Bronchial epithelial cell (primary cell): ENCODE measurements at regions not wholly inside any gene's neighbourhood (a gene's known extent, or its start where the extent isn't known, plus 50 kb on each side); places are given as distances from the start of the nearest gene placed in this dataset.
A peak's percentile ranks its signal among the peaks of the same experiment; 100 is the strongest.
"Not testable (repeated sequence)": the region's sequence is repeated elsewhere in the genome, so short reads cannot be mapped to it uniquely, and the experiment has no call there.

Source experiments
- DNase-seq: peaks from one replicate; pipeline ENCODE4 v3.0.0-alpha.2; 2010; ENCODE audit warnings: low read depth
- FAIRE-seq: peaks from 2 replicates; lab custom pipeline; 2011; peaks lifted over from hg19 to GRCh38; lab: Jason Lieb, UNC
- H3K27me3 ChIP-seq: 2 replicates; pipeline ENCODE4 v1.5.1; 2011; ENCODE audit warnings: low read length; ENCODE audit not compliant: control insufficient read depth, insufficient read depth
- H3K36me3 ChIP-seq: 2 replicates; pipeline ENCODE4 v1.5.1; 2011; ENCODE audit warnings: low read length; ENCODE audit not compliant: control insufficient read depth, insufficient read depth
- H3K4me3 ChIP-seq: 2 replicates; pipeline ENCODE4 v1.5.1; 2011; ENCODE audit warnings: mild to moderate bottlenecking, low read depth, low read length, control low read depth
- CTCF ChIP-seq: IDR thresholded peaks from 2 replicates; pipeline ENCODE4 v1.5.1; 2011; ENCODE audit warnings: mild to moderate bottlenecking, moderate library complexity, low read length, control low read depth, inconsistent platforms; ENCODE audit not compliant: insufficient read depth, severe bottlenecking

GRCh38 chr1:79252598-79252997, 246.1 kb upstream of the ADGRL4 start:
- no peak for DNase-seq
- FAIRE-seq, result no peak
- no peak overlapping the region for H3K4me3 ChIP-seq
- no peak for TF ChIP-seq CTCF
- H3K27me3 ChIP-seq, result no peaks in the 10 kb centered on the region
- H3K36me3 ChIP-seq, result no peaks in the 10 kb centered on the region

GRCh38 chr1:79239840-79240239, 233.3 kb upstream of the ADGRL4 start:
- Histone ChIP-seq H3K4me3 (no peak overlapping the region), H3K36me3 (no peaks in the 10 kb centered on the region), H3K27me3 (no peaks in the 10 kb centered on the region)
- FAIRE-seq (no peak), DNase-seq (no peak)
- no peak for TF ChIP-seq CTCF

DNA sequence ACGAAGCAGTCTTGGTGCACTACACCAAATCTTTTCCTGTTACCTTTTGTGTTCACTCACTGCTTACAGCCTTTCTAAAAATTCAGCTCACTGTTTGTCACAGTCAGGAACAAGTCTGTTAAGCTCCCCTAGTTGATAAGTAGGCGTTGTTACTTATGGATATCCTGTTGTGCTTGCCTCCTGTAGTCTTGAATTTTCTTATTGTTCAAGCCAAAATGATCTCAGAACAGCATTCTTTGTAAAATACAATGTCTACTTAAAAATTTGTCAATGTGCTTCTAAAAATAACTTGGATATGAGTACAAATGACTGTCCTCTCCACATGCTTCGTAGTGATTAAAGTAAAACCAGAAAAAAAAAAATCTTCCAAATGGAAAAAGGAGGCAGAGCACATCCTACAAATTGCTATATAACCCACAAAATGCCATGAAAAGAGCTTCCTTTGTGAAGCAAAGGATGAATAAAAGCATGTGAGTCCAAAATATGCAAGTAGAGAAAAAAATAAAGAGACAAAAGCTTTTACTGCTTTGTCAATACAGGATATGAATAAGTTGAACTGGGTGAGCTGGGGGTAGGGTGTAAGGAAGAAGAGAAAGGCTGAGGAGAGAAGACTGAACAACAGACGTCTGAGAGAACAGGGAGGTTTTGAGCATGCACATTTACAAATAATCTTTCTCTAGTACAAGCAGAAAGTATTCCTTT, 228.9 kb upstream of the ADGRL4 start:
- FAIRE-seq (no peak), DNase-seq (no peak)
- H3K36me3 ChIP-seq, result no peaks in the 10 kb centered on the region
- TF ChIP-seq CTCF, result no peak
- H3K27me3 ChIP-seq, result no peaks in the 10 kb centered on the region
- no peak overlapping the region for H3K4me3 ChIP-seq

- H3K4me3 ChIP-seq, result no peak overlapping the region
- TF ChIP-seq CTCF, result no peak
- no peak for DNase-seq
- no peak for FAIRE-seq
- H3K27me3 ChIP-seq, result no peaks in the 10 kb centered on the region
- H3K36me3 ChIP-seq, result no peaks in the 10 kb centered on the region
Measured at GRCh38 chr1:79232818-79233217, 226.3 kb upstream of the ADGRL4 start.

DNA sequence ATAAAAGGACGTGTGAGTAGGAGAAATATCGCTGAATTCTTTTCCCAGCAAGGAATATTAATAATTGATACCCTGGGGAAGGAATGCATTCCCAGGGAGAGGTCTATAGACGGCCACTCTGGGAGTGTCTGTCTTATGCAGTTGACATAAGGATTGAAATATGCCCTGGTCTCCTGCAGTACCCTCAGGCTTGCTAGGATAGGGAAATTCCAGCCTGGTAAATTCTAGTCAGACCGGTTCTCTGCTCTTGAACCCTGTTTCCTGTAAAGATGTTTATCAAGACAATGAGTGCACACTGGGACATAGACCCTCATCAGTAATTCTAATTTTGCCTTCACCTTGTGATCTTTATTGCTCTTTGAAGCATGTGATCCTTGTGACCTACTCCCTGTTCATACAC, 224.2 kb upstream of the ADGRL4 start:
- FAIRE-seq, H3K27me3 ChIP-seq: not testable (repeated sequence)
- peak; percentile 25 for DNase-seq

DNA sequence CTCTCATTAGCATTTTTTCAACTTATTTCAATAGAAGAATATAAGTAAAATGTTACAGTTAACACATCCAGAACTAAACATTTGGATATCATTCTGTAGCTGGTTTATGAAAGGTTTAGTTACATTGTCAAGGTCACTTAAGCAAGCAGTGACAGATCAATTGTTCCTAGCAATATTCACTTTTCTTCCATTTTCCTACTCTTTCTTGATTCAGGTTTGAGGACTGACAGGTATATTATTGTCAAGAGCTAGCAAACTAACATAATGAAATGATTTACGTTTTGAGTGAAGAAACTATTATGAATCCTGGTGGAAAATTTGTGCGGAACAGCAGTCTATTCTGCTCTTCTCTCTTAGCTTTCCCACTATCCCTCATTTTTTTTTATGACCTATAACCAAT, 220.4 kb upstream of the ADGRL4 start:
- no peak for FAIRE-seq
- Histone ChIP-seq H3K27me3 (no peaks in the 10 kb centered on the region), H3K4me3 (no peak overlapping the region), H3K36me3 (no peaks in the 10 kb centered on the region)
- TF ChIP-seq CTCF, result no peak
- DNase-seq, result no peak

More for the DNA sequence above, 224.2 kb upstream of the ADGRL4 start:
- not testable (repeated sequence) for H3K36me3 ChIP-seq, H3K4me3 ChIP-seq
